ENCODE measurements at regions not wholly inside any gene's neighbourhood (a gene's known extent, or its start where the extent isn't known, plus 50 kb on each side); places are given as distances from the start of the nearest gene placed in this dataset.

- TF ChIP-seq CTCF (conservative IDR thresholded peaks at IDR 0.05; ENCODE audit: low read length) (peak; percentile 62), EZH2phosphoT487 (IDR thresholded peaks at IDR 0.05; ENCODE audit: borderline replicate concordance, low read depth, low read length) (no peak)
These were observed 119.8 kb upstream of the SPAG17 start for GRCh38 chr1:118304722-118305359.

Measured in OCI-LY7 (cell line).